HG02852 (cell line): ENCODE measurements at regions not wholly inside any gene's neighbourhood (a gene's known extent, or its start where the extent isn't known, plus 50 kb on each side); places are given as distances from the start of the nearest gene placed in this dataset.
"Not testable (repeated sequence)": the region's sequence is repeated elsewhere in the genome, so short reads cannot be mapped to it uniquely, and the experiment has no call there.

Experiments used
- ATAC-seq: cut with Tn5 transposase; IDR thresholded peaks from one replicate; pipeline ENCODE4 v1.9.1; 2021; ENCODE audit warnings: mild to moderate bottlenecking, moderate library complexity; ENCODE audit not compliant: unreplicated experiment

DNA sequence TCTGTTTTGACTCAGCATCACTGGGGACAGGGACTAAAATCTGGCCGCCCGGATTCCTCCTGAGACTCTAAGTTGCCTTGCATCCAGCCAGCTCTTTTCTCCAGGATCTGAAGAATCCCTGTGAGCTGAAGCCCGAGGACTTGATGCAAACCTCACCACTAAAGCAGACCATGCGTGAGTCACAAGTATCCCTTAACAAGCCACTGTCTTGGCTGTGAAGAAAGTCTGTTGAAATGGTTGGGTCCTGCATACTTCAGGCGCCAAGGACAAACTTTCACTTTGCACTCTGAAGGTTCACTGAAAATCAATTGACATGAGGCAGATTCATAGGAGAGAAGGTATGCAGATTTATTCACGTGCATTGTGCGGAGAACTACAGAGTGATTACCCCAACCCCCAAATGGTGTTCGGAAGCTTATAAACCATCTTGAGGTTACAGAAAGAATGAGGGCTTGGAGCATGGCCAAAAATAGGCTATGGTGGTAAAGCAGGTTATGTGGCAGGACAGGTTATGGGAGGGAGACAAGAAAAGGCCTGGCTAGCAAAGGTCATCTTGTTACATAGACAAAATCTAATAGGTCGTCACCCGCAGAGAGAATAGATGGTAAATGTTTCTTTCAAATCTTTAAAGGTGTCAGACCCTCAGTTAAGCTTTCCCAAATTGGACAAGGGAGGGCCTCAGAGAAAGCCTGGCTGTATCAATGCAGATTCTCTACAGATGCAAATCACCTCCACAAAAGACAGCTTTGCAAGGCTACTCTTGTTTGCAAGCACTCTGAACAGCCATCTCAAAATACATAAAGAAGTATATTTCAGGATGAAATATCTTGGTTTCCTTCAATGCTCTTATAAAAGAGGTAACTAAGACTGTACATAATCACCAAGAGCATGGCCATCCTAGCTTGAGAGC is 126.3 kb upstream of the PLAAT1 start:
- no peak for ATAC-seq

DNA sequence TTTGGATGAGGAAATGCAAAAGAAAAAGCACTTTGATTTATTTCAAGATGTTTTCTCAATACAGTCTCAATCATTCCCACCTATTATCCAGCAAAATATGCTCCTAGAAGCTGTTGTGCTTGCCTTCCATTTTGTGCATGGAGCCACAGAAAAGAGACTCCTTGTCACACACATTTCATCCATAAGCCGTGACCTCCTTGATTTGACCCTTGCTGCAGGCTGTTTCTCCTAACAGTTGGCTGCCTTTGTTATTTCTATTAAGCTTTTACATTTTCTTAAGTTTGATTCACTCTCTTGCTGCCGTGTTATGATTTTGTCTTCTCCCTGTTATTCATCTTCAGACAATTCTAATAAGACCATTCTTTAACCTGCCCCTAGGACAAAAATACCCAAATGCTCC is 124.2 kb upstream of the PLAAT1 start:
- no peak for ATAC-seq

DNA sequence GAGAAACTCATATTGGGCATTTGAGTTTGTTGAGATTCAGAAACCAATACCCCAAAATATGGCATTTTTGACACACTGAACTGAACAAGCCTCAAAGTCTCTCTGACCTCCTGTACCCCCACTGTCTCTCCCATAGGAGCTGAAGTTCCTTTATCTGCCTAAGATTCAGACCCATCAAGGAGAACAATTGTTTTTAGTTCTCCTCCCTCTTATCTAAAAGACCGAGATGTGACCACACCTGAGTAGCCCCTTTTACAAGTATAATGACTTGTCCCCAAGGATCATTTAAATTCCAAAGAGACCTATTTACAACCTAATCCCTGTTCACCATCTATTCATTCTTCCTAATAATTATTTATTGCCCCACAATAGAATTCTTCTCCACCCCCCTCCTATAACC is 122.1 kb upstream of the PLAAT1 start:
- no peak for ATAC-seq

DNA sequence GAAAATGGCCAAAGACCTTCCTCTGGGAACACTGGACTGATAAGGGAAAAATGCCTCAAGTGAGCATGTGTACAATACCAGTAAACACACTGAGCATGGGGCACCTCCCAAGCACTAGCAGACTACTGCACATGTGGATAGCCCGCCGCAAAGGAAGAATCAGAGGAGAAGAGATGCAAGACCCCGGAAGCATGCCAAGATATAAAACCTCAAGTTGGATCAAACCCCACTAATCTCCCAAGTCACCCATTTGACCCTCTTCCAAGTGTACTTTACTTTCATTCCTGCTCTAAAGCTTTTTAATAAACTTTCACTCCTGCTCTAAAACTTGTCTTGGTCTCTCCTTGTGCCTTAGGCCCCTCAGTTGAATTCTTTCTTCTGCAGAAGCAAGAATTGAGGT is 121.1 kb upstream of the PLAAT1 start:
- ATAC-seq, result no peak

DNA sequence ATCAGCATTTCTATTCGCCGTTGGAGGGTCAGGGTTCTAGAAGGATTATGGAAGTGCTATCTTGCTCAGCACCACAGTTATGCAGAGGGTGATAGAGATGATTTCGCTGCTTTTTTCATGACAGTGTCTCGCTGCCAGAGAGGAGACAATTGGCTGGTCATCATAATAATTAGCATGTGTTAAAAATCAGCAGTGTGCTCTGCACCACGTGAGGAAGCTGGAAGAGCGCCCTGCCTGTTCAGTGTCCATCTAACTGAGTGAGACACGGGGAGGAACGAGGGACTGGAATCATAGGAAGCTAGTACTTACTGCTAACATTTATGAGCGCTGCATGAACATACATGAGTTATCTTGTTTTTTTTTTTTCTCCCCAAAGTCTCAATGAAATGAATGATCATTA is 116.2 kb upstream of the PLAAT1 start:
- no peak for ATAC-seq

DNA sequence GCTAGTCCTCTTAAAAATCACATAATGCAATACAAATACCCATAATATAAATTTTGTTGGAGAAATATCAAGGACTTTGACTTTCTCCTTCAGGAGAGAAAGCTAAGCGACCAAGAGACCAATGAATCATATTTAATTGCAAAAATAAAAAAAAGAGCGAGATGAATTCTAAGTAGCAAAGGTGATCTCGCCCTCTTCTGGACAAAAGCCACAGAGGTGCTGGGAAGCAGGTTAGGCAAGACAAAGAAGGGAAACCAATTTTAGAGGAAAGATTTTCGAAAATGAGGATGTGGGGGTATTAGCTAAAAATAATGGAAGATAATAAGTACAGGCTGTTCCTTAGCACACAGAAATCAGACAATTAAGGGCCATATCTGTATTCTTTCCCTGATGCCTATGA is 111.4 kb upstream of the PLAAT1 start:
- ATAC-seq, result no peak

DNA sequence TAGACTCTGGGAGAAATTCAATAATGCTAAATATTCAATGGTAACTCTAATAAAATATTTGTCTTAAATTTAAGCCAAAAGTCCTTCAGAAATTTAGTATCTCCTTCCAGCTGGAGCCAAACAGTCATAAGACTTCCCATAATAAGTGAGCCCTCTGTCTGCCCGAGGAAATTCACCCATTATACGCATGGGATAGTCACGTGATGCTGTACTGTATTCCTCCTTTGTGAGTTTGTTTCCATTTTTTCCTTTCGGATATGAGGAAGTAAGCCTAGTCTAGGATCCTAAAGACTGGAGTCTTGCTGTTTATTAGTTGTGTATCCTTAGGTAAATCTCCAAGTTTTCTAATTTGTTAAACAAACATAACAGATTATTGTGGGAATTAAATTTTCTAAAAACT is 110.4 kb upstream of the PLAAT1 start:
- no peak for ATAC-seq

DNA sequence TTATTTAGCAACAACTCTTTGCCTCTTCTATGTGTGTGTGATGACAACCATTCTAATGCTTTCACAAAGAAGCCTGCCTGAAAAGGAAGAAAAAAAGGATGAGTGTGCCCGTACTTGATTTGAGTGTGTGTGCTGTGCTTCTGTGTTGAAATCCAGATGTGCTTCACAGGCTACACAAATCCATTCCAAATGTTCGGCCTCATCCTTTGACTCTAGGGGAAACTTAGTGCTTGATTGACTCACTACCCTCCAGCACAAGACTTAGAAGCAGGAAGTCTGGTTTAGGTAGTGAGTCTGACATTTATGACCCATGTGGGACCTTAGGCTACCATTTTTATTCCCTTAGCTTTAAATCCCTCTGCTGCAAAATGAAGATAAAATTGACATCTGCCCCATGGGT is 108.8 kb upstream of the PLAAT1 start:
- no peak for ATAC-seq

DNA sequence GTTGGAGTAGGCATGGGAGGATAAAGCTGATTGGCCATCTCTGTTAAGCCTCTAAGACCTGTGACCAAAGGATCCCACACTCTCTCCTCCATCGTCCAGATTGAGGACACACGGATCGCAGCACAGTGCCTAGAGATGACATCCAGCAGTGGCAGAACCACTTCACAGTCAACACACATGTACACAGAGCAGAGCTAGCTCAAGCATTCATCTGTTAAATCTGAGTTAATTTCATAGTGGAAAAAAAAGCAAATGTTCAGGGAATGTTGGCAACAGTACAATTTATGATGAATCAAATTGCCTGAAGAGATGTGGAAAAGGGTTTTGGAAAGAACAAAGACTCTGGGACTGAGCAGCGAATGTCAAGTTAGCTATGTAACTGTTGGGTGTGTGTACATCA is 108.1 kb upstream of the PLAAT1 start:
- ATAC-seq, result no peak

DNA sequence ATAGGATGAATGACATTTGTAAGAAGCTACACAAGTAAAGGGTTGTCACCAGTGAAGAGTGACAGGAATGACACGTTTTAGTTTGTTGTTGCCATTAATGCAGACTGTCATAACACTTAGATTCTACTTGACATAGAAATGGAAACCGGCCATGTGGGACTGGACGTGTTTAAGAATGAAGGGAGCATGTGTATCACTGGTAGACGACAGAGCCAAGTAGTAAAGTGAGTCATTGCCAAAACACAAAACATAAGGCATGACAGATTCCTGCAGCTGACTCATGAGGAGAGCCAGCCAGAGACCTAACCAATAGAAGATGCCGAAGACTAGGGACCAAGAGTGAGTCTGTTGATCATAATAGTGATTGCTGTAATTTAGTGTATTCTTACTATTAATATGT is 106.2 kb upstream of the PLAAT1 start:
- ATAC-seq, result no peak

DNA sequence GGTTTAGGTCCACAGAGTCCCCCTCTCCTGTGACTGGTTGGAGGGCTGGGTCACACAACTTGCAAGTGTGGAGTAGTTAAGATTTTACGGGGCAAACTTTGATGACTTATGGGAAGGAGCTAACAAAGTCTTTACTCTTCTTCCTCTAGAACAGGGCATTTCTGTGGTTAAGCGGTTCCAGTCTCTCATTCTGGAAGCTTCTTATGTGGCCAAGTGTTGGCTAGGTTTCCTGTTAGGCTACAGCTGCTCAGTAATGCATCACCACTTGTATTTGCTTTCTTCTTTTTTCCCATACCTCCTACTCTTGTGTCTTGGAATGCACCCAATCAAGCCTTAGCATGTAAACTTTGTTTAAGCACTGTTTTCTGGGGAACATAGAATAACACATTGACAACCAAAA is 100.6 kb upstream of the PLAAT1 start:
- no peak for ATAC-seq

DNA sequence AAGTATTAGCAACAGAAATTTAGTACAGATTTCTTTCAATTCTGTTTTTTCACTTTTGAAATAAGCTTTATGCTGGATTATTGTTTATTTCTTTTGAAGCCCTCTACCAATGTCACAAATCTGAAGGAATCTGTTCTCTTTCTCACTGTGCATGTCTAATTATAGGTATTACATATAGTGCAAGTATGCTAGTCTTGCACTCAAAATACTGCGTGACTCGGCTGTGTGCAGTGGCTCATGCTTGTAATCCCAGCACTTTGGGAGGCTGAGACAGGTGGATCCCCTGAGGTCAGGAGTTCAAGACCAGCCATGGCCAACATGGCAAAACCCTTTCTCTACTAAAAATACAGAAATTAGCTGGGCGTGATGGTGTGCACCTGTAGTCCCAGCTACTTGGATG is 95.8 kb upstream of the PLAAT1 start:
- ATAC-seq, result no peak

DNA sequence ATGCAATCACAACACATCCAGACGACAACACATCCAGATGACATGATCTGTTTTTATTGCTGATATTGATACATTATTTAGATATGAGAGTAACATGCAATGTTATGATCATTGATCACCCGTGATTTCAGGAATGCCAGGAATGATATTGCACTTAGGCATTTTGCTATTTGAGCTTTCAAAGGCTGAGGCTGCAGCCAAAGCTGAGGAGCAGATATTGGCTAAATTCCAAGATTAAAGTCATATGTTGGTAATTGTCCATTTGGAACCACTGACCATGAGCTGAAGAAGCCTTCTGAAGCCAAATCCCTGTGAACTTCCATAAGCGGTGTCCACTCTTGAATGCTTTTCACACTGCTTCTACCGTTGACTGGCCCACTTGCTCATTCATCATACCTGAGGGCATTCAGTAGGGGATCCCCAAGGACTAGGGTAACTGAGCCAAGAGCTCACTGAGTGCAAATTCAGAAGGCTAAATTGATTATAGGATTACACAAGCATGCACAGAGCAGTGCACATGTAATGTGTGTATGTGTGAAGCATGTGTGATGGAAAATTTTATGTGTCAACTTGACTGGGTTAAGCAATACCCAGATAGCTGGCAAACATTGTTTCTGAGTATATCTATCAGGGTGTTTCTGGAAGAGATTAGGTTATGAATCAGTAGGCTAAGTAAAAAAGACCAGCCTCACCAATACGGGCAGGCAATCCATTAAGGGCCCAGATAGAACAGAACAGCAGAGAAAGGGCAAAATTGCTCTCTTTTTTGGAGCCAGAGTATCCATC is 92.1 kb upstream of the PLAAT1 start:
- no peak for ATAC-seq

DNA sequence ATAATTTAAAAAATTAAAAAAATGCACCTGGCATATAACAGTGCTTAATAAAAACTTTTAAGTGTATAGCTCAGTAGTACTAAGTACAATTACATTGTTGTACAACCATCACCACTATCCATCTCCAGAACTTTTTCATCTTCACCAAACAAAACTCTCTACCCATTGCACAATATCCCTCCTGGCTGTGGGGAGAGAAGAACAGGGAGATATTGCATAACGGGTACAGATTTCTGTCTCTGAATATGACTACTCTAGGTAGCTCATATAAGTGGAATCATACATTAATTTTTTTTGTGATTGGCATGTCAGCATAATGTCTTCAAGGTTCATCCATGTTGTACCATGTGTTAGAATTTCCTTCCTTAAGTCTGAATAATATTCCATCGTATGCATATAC is 91.0 kb upstream of the PLAAT1 start:
- no peak for ATAC-seq

DNA sequence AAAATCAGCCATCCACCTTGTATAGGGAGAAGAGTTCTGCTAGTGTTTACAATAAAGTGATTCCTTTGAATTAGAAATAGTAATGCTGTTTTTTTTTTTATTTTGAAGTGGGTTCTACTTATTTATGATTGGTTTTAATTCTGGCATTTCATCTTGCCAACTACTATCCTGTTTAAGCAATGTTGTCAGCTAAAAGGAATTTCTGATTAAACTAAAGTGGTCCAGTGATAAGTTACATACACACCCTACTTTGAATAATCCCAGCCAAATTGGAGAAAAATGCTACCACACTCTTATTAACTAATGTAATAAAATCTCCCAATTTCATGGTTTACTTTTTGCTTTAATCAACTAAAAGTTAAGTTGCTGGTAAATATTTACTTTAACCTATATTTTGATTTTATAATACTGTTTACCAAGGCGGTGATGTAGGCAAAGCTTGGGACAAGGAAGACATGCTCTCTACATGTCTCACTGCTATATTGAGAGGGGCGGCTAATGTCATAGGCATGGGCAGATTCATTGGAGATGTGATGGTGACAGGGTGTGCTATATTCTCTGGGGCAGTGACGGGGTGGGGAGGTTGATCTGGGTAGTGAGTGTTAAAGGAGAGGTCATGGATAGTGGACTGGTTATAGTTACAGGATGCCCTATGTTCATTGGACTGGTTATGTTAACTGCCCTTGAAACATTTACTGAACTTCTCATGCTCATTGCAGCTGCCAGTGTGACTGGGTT is 85.8 kb upstream of the PLAAT1 start:
- ATAC-seq, result not testable (repeated sequence)

DNA sequence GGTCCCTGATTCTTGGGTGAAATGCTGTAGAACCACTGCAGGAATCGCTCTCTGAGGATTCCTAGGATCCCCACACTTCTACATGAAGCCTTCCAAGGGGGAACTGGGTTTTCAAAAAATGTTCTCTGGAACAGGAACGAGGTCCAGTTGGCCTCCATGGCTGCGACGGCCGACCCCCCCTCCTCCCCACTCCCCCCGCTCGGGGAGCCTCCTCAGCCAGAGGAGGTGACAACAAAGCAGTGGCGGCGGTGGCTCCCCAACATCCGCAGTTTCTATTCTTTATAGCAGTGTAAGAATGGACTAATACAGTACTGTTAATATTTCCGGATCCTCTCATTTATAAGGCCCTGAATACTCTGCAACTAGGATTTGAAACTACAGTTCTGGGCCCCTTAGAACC is 84.0 kb upstream of the PLAAT1 start:
- ATAC-seq, result no peak

DNA sequence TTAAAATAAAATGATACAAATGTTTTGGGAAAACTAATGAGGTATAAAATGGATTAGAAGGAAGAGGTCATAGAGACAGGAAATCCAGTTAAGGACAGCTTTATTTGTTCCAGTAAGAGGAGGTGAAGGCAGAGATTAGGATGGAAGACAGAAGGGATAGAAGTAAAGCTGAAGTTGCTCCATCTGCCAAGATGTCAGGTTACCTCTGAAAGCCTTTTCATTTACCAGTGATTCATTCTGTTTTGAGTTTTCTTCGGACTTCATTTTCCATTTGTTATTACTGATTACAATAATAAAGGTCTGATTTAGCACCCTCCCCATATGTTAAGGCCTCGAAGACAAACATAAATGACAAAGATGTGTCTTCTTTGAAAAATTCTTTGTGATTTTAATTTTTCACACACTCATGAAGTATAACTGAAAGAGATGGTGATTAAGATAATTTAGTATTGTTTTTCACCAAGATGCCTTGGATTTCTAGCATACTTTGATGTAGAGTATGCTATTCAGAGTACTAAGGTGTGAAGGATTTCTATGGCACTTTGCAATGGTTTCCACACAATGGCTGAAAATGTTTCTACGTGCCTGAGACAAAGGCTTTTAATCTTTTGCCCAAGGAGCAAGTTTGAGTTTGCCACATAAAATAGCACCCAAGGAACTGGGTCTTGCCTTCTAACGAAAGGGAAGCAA is 75.4 kb upstream of the PLAAT1 start:
- no peak for ATAC-seq

DNA sequence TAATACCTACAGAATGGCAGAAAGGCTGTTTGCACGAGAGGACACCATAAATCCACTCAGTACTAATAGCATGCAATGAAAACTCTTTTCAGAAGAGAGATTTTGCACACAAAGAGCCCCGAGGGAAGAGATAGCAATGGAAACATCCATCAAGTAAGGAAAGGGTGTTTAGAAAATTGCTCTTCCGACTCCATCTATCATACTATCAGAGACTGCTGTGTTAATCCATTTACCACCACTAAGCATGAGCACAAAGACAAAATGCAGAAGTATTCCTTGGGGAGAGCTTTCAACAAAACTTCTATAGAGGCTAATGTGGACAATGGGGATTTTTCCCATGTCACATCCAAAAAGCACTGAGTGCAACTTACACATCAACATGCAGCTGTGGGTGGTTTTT is 72.1 kb upstream of the PLAAT1 start:
- no peak for ATAC-seq

DNA sequence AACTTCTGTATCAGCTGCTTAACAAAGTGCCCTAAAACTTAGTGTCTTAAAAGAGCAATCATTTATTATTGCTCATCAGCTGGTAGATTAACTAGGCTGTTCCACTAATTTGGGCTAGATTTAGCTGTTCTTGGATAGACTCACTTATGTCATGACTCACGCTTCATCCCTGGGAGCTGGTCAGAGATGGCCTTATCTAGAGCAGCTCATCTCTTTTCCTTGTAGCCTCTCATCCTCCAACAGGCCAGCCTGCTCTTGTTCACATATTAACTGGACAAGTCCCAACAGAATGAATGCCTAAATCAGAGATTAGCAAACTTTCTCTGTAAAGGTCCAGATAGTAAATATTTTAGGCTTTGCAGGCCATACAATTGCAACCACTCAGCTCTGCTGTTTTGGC is 66.9 kb upstream of the PLAAT1 start:
- no peak for ATAC-seq

DNA sequence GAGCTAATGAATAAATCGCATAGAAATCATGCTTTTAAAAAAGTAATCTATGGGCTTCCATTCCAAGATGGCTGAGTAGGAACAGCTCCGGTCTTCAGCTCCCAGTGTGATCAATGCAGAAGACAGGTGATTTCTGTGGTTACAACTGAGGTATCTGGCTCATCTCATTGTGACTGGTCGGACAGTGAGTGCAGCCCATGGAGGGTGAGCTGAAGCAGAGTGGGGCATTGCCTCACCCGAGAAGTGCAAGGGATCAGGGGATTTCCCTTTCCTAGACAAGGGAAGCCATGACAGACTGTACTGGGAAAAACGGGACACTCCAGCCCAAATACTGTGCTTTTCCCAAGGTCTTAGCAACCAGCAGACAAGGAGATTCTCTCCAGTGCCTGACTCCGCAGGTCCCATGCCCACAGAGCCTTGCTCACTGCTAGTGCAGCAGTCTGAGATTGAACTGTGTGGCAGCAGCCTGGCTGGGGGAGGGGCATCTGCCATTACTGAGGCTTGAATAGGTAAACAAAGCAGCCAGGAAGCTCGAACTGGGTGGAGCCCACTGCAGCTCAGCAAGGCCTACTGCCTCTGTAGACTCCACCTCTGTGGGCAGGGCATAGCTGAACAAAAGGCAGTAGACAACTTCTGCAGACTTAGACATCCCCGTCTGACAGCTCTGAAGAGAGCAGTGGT is 61.5 kb upstream of the PLAAT1 start:
- not testable (repeated sequence) for ATAC-seq
